ENCODE measurements at regions not wholly inside any gene's neighbourhood (a gene's known extent, or its start where the extent isn't known, plus 50 kb on each side); places are given as distances from the start of the nearest gene placed in this dataset.

DNA sequence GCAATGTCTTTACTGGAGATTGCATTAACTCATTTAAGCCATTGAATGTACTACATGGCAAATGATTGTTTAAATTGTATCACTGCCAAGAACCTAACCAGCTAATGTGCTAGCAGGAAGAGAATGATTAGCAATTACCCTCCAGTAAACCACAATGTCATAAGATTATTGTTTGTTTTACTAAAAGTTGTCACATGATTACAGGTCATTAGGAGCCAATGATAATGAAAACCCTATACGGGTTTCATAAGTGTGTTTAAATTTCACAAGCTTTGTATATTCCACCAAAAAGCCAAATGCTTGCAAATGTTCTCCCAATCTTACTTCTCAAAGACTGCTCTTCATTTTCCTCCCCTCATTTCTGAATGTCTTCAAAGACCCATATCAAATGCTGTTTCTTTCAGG lies 76.5 kb upstream of the PPP1R3C start:
- BruUV-seq (replicated peaks) = no TSS peak
- FAIRE-seq (no peak), ATAC-seq (no peak), DNase-seq (ENCODE audit: extremely low read depth in 1 of 4, low spot score in 3 of 4) (no peak)
- ChIA-PET CTCF (ENCODE audit: low intra/inter-chr PET ratio) (no interaction called here), POLR2A (no interaction called here)
- Histone ChIP-seq H3K9me3 (replicated peaks; ENCODE audit: control insufficient read depth, insufficient read depth, low read depth, low read length) (no peaks in the 10 kb centered on the region), H3K4me2 (ENCODE audit: insufficient read depth, low read length) (no peak overlapping the region), H3K27me3 (ENCODE audit: control insufficient read depth in 2 of 2, insufficient read depth in 2 of 2, low read length in 2 of 2) (no peaks in the 10 kb centered on the region), H4K20me1 (replicated peaks; ENCODE audit: control insufficient read depth, insufficient read depth, low read length) (no peaks in the 10 kb centered on the region), H3K9me1 (ENCODE audit: control insufficient read depth, insufficient read depth, low read length) (no peaks in the 10 kb centered on the region), H2AFZ (ENCODE audit: low read depth, low read length) (no peak overlapping the region), H3K4me1 (replicated peaks in 1 of 2; ENCODE audit: control insufficient read depth in 2 of 2, insufficient read depth in 2 of 2, low read length in 2 of 2) (peaks cover 0 to 14% of the 10 kb centered on the region in 2 experiments; a peak in 1 of 5 replicates), H3K36me3 (ENCODE audit: control insufficient read depth, insufficient read depth, low read length) (no peaks in the 10 kb centered on the region), H3K27ac (ENCODE audit: extremely low read depth, low read depth, low read length) (no peak overlapping the region), H3K4me3 (no peak overlapping the region), H3K9ac (ENCODE audit: insufficient read depth in 1 of 2, low read depth in 2 of 2, low read length in 2 of 2) (no peak overlapping the region), H3K79me2 (ENCODE audit: control insufficient read depth, insufficient read depth, low read length) (no peaks in the 10 kb centered on the region)
- in situ Hi-C loops (cut with MboI) (no loop called here), intact Hi-C loops (cut with micrococcal nuclease) (no loop called here)
- WGBS (ENCODE audit: insufficient coverage, low coverage, missing lambda C conversion rate) = 19% methylated on average over 1 of the region's 1 CpG
- TF ChIP-seq EWSR1 (IDR thresholded peaks at IDR 0.05; ENCODE audit: borderline replicate concordance, low read depth, partially characterized antibody) (no peak), FOXA3 (CRISPR knock-in tag; conservative IDR thresholded peaks at IDR 0.05 in 1 of 2, IDR thresholded peaks at IDR 0.05 in 1 of 2) (0 out of 4 replicates have a peak, but pooled peaks of 1 of the 2 experiments have one; percentile 17), LCOR (CRISPR knock-in tag; IDR thresholded peaks at IDR 0.05) (no peak), ZNF695 (CRISPR knock-in tag; IDR thresholded peaks at IDR 0.05) (no peak), CEBPG (CRISPR knock-in tag; IDR thresholded peaks at IDR 0.05) (no peak), CEBPG (tag; conservative IDR thresholded peaks at IDR 0.05 in 1 of 2, IDR thresholded peaks at IDR 0.05 in 1 of 2) (peak in 1 of 2 experiments; percentile 44; a peak in 1 of 4 replicates)
- TF ChIP-seq, protein P1, sequence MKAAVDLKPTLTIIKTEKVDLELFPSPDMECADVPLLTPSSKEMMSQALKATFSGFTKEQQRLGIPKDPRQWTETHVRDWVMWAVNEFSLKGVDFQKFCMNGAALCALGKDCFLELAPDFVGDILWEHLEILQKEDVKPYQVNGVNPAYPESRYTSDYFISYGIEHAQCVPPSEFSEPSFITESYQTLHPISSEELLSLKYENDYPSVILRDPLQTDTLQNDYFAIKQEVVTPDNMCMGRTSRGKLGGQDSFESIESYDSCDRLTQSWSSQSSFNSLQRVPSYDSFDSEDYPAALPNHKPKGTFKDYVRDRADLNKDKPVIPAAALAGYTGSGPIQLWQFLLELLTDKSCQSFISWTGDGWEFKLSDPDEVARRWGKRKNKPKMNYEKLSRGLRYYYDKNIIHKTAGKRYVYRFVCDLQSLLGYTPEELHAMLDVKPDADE (conservative IDR thresholded peaks at IDR 0.05; ENCODE audit: control insufficient read depth, low read depth, low read length) = no peak
- TF ChIP-seq, protein P2, sequence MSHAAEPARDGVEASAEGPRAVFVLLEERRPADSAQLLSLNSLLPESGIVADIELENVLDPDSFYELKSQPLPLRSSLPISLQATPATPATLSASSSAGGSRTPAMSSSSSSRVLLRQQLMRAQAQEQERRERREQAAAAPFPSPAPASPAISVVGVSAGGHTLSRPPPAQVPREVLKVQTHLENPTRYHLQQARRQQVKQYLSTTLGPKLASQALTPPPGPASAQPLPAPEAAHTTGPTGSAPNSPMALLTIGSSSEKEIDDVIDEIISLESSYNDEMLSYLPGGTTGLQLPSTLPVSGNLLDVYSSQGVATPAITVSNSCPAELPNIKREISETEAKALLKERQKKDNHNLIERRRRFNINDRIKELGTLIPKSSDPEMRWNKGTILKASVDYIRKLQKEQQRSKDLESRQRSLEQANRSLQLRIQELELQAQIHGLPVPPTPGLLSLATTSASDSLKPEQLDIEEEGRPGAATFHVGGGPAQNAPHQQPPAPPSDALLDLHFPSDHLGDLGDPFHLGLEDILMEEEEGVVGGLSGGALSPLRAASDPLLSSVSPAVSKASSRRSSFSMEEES (CRISPR knock-in tag; IDR thresholded peaks at IDR 0.05) = peak; percentile 50
- TF ChIP-seq, protein P3, sequence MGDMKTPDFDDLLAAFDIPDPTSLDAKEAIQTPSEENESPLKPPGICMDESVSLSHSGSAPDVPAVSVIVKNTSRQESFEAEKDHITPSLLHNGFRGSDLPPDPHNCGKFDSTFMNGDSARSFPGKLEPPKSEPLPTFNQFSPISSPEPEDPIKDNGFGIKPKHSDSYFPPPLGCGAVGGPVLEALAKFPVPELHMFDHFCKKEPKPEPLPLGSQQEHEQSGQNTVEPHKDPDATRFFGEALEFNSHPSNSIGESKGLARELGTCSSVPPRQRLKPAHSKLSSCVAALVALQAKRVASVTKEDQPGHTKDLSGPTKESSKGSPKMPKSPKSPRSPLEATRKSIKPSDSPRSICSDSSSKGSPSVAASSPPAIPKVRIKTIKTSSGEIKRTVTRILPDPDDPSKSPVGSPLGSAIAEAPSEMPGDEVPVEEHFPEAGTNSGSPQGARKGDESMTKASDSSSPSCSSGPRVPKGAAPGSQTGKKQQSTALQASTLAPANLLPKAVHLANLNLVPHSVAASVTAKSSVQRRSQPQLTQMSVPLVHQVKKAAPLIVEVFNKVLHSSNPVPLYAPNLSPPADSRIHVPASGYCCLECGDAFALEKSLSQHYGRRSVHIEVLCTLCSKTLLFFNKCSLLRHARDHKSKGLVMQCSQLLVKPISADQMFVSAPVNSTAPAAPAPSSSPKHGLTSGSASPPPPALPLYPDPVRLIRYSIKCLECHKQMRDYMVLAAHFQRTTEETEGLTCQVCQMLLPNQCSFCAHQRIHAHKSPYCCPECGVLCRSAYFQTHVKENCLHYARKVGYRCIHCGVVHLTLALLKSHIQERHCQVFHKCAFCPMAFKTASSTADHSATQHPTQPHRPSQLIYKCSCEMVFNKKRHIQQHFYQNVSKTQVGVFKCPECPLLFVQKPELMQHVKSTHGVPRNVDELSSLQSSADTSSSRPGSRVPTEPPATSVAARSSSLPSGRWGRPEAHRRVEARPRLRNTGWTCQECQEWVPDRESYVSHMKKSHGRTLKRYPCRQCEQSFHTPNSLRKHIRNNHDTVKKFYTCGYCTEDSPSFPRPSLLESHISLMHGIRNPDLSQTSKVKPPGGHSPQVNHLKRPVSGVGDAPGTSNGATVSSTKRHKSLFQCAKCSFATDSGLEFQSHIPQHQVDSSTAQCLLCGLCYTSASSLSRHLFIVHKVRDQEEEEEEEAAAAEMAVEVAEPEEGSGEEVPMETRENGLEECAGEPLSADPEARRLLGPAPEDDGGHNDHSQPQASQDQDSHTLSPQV (IDR thresholded peaks at IDR 0.05) = no peak
- TF ChIP-seq, protein P4, sequence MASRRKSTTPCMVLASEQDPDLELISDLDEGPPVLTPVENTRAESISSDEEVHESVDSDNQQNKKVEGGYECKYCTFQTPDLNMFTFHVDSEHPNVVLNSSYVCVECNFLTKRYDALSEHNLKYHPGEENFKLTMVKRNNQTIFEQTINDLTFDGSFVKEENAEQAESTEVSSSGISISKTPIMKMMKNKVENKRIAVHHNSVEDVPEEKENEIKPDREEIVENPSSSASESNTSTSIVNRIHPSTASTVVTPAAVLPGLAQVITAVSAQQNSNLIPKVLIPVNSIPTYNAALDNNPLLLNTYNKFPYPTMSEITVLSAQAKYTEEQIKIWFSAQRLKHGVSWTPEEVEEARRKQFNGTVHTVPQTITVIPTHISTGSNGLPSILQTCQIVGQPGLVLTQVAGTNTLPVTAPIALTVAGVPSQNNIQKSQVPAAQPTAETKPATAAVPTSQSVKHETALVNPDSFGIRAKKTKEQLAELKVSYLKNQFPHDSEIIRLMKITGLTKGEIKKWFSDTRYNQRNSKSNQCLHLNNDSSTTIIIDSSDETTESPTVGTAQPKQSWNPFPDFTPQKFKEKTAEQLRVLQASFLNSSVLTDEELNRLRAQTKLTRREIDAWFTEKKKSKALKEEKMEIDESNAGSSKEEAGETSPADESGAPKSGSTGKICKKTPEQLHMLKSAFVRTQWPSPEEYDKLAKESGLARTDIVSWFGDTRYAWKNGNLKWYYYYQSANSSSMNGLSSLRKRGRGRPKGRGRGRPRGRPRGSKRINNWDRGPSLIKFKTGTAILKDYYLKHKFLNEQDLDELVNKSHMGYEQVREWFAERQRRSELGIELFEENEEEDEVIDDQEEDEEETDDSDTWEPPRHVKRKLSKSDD (conservative IDR thresholded peaks at IDR 0.05; ENCODE audit: low read length) = no peak
